ENCODE measurements at regions not wholly inside any gene's neighbourhood (a gene's known extent, or its start where the extent isn't known, plus 50 kb on each side); places are given as distances from the start of the nearest gene placed in this dataset.

DNA sequence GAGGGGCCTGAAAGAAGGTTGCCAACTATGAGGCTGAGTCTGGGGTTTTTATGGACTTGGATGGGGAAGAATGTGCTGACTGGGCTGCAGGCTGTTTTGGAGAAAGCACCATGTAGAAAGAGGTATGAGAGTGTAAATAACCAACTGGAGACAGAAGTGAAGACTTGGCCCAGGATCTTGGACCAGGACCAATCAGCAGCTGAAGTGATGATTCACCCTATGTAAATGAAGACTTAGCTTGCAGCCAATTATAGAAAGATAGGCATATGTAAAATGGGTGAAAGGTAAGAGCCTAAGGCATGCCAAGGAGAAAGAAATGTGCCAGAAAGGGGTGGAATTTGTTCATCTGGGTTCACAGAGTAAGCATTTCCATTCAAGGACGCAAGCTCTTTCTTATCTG, 856.7 kb upstream of the PRKX start (continued):
- TF ChIP-seq, protein P1, sequence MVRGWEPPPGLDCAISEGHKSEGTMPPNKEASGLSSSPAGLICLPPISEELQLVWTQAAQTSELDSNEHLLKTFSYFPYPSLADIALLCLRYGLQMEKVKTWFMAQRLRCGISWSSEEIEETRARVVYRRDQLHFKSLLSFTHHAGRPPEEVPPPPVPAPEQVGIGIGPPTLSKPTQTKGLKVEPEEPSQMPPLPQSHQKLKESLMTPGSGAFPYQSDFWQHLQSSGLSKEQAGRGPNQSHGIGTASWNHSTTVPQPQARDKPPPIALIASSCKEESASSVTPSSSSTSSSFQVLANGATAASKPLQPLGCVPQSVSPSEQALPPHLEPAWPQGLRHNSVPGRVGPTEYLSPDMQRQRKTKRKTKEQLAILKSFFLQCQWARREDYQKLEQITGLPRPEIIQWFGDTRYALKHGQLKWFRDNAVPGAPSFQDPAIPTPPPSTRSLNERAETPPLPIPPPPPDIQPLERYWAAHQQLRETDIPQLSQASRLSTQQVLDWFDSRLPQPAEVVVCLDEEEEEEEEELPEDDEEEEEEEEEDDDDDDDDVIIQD (CRISPR knock-in tag; IDR thresholded peaks at IDR 0.05) = no peak
- no peak for TF ChIP-seq ZNF217 (CRISPR knock-in tag; IDR thresholded peaks at IDR 0.05)

DNA sequence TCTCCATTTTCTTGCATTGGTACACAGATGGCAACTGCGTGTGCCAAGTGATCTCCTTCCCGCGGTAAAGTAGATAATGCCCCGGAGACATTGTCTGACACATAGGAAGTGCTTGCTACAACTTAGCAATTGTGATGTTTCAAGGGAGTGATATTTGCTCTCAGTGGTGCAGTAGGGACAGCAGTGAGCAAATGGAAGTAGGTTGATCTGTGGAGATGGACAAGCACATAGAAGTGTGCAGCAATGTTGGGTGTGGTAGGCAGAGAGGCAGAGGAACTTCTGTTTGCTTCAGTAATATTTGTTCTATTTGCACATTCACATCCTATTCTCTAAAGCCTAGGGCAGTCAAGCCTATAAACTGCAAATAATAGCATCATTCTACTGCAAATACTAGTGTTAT, 846.7 kb upstream of the PRKX start:
- in situ Hi-C loops (cut with MboI) (no loop called here), intact Hi-C loops (cut with micrococcal nuclease) (no loop called here)
- H2AFZ ChIP-seq (ENCODE audit: low read depth, low read length) = no peak overlapping the region
- H3K9me1 ChIP-seq (ENCODE audit: control insufficient read depth, insufficient read depth, low read length) = no peaks in the 10 kb centered on the region
- no peaks in the 10 kb centered on the region for H3K36me3 ChIP-seq (ENCODE audit: control insufficient read depth, insufficient read depth, low read length)
- POLR2A ChIA-PET = no interaction called here
- DNase-seq (ENCODE audit: extremely low read depth in 1 of 4, low spot score in 3 of 4) (no peak), FAIRE-seq (no peak), ATAC-seq (no peak)
- H4K20me1 ChIP-seq (replicated peaks; ENCODE audit: control insufficient read depth, insufficient read depth, low read length) = no peaks in the 10 kb centered on the region
- H3K4me2 ChIP-seq (ENCODE audit: insufficient read depth, low read length) = no peak overlapping the region
- H3K4me1 ChIP-seq (replicated peaks in 1 of 2; ENCODE audit: control insufficient read depth in 2 of 2, insufficient read depth in 2 of 2, low read length in 2 of 2) = no peaks in the 10 kb centered on the region
- no peaks in the 10 kb centered on the region for H3K27me3 ChIP-seq (ENCODE audit: control insufficient read depth in 2 of 2, insufficient read depth in 2 of 2, low read length in 2 of 2)
- TF ChIP-seq, protein P2, sequence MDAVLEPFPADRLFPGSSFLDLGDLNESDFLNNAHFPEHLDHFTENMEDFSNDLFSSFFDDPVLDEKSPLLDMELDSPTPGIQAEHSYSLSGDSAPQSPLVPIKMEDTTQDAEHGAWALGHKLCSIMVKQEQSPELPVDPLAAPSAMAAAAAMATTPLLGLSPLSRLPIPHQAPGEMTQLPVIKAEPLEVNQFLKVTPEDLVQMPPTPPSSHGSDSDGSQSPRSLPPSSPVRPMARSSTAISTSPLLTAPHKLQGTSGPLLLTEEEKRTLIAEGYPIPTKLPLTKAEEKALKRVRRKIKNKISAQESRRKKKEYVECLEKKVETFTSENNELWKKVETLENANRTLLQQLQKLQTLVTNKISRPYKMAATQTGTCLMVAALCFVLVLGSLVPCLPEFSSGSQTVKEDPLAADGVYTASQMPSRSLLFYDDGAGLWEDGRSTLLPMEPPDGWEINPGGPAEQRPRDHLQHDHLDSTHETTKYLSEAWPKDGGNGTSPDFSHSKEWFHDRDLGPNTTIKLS (IDR thresholded peaks at IDR 0.05; ENCODE audit: borderline replicate concordance, low read depth) = no peak
- TF ChIP-seq NRF1 (conservative IDR thresholded peaks at IDR 0.05 in 1 of 2, IDR thresholded peaks at IDR 0.05 in 1 of 2) = no peak
- WGBS (ENCODE audit: insufficient coverage, low coverage, missing lambda C conversion rate) = 0% methylated on average over 4 of the region's 4 CpGs
- H3K9ac ChIP-seq (ENCODE audit: insufficient read depth in 1 of 2, low read depth in 2 of 2, low read length in 2 of 2) = no peak overlapping the region
- H3K9me3 ChIP-seq (replicated peaks; ENCODE audit: control insufficient read depth, insufficient read depth, low read depth, low read length) = no peaks in the 10 kb centered on the region
- no TSS peak for BruUV-seq (replicated peaks)
- H3K79me2 ChIP-seq (ENCODE audit: control insufficient read depth, insufficient read depth, low read length) = no peaks in the 10 kb centered on the region
- CTCF ChIA-PET (ENCODE audit: low intra/inter-chr PET ratio) = no interaction called here
- no peak overlapping the region for H3K27ac ChIP-seq (ENCODE audit: extremely low read depth, low read depth, low read length)
- H3K4me3 ChIP-seq = no peak overlapping the region
